HepG2 (cell line): ENCODE measurements at regions not wholly inside any gene's neighbourhood (a gene's known extent, or its start where the extent isn't known, plus 50 kb on each side); places are given as distances from the start of the nearest gene placed in this dataset.

Source experiments
- ATAC-seq: fragments of 200-7000 bp; cut with Tn5 transposase; 3 replicates; pipeline ENCODE4 v1.9.1; 2020; ENCODE audit warnings: mild to moderate bottlenecking, moderate library complexity
- BruUV-seq: library from RNA; stranded (reverse); fragments of 400-500 nt; replicated peaks from 2 replicates; lab custom pipeline; 2021; lab: Mats Ljungman, UMichigan
- CTCF ChIA-PET: fragments of 300-600 bp; formaldehyde crosslinking; extraction: SDS; loops from one replicate; lab custom pipeline; 2021; ENCODE audit warnings: low total read pairs, inconsistent platforms, low intra/inter-chr PET ratio; lab: Yijun Ruan, JAX
- POLR2A ChIA-PET: fragments of 350-600 bp; sonication (Branson Sonifier 250); formaldehyde crosslinking; loops from one replicate; lab custom pipeline; 2020; ENCODE audit warnings: antibody characterized with exemption, inconsistent platforms; lab: Yijun Ruan, JAX
- DNase-seq: peaks from one replicate; pipeline ENCODE4 v3.0.0-alpha.2; 2015; ENCODE audit warnings: low spot score
- FAIRE-seq: peaks from 3 replicates; lab custom pipeline; 2011; peaks lifted over from hg19 to GRCh38; lab: Jason Lieb, UNC
- H2AFZ ChIP-seq: one replicate; pipeline ENCODE4 v1.6.1; 2011; ENCODE audit warnings: low read length, inconsistent platforms
- H3K27ac ChIP-seq: fragments of 300-600 bp; 3 replicates; pipeline ENCODE4 v1.8.0; 2011; ENCODE audit warnings: mixed run types, mild to moderate bottlenecking, mixed read lengths, low read length, inconsistent platforms; ENCODE audit not compliant: insufficient read depth; ENCODE audit errors: extremely low read length
- H3K27me3 ChIP-seq, 2 experiments: fragments of 200-600 bp in 1 of 2; 2 replicates in 1 of 2; 3 replicates in 1 of 2; pipeline versions ENCODE4 v1.6.0 to v1.8.0; 2011; ENCODE audit warnings: low read length in 2 of 2, mild to moderate bottlenecking in 2 of 2, moderate library complexity in 2 of 2, inconsistent platforms in 1 of 2; ENCODE audit not compliant: insufficient read depth in 2 of 2, control insufficient read depth in 1 of 2
- H3K36me3 ChIP-seq, 2 experiments: fragments of 200-600 bp in 1 of 2; replicated peaks in 1 of 2; 2 replicates in 1 of 2; 3 replicates in 1 of 2; pipeline versions ENCODE4 v1.5.1 to v1.8.0; 2011; ENCODE audit warnings: low read length in 2 of 2, inconsistent platforms in 1 of 2; ENCODE audit not compliant: insufficient read depth in 2 of 2, control insufficient read depth in 1 of 2
- H3K4me1 ChIP-seq: 2 replicates; pipeline ENCODE4 v1.5.1; 2012; ENCODE audit warnings: low read length, inconsistent platforms; ENCODE audit not compliant: insufficient read depth
- H3K4me2 ChIP-seq: 2 replicates; pipeline ENCODE4 v1.6.0; 2011; ENCODE audit warnings: low read depth, low read length, inconsistent platforms
- H3K4me3 ChIP-seq, 3 experiments: fragments of 200-600 bp in 1 of 3; sonication (generic), shearing (Covaris generic) in 1 of 3; replicated peaks in 1 of 3; 2 replicates each; pipeline ENCODE4 v1.5.1; 2011 to 2016; ENCODE audit warnings: low read length in 3 of 3, inconsistent platforms in 2 of 3, low read depth in 2 of 3, mild to moderate bottlenecking in 2 of 3, control low read depth in 1 of 3, mixed read lengths in 1 of 3; ENCODE audit not compliant: insufficient read depth in 1 of 3
- H3K79me2 ChIP-seq: one replicate; pipeline ENCODE4 v1.6.1; 2011; ENCODE audit warnings: low read length, inconsistent platforms; ENCODE audit not compliant: insufficient read depth
- H3K9ac ChIP-seq: 2 replicates; pipeline ENCODE4 v1.6.0; 2011; ENCODE audit warnings: mild to moderate bottlenecking, low read depth, low read length, inconsistent platforms; ENCODE audit not compliant: insufficient read depth
- H3K9me3 ChIP-seq: 2 replicates; pipeline ENCODE4 v1.5.1; 2012; ENCODE audit warnings: mild to moderate bottlenecking, low read length
- H4K20me1 ChIP-seq: 2 replicates; pipeline ENCODE4 v1.6.0; 2011; ENCODE audit warnings: inconsistent platforms, mild to moderate bottlenecking, low read length, moderate library complexity; ENCODE audit not compliant: insufficient read depth
- GABPB1 ChIP-seq: IDR thresholded peaks from 2 replicates; pipeline ENCODE4 v1.6.1; 2016; ENCODE audit warnings: mild to moderate bottlenecking, missing genetic modification reagents, moderate library complexity, missing compliant biosample characterization
- KDM5A ChIP-seq: fragments of 200-600 bp; sonication (generic); IDR thresholded peaks from 2 replicates; pipeline ENCODE4 v1.7.0; 2018; ENCODE audit warnings: antibody characterized with exemption, mild to moderate bottlenecking, low read length, borderline replicate concordance
- MAFF ChIP-seq: IDR thresholded peaks from 2 replicates; pipeline ENCODE4 v1.6.1; 2011; ENCODE audit warnings: low read depth, low read length, improper control_type of control experiment
- MLXIP ChIP-seq: sonication (generic); formaldehyde crosslinking; IDR thresholded peaks from 2 replicates; pipeline ENCODE4 v1.9.0; 2021; ENCODE audit warnings: missing genetic modification reagents, borderline replicate concordance
- PPARG ChIP-seq: conservative IDR thresholded peaks from 2 replicates; pipeline ENCODE4 v1.6.1; 2016; ENCODE audit warnings: missing biosample characterization, missing genetic modification reagents
- THRA ChIP-seq: sonication (generic); formaldehyde crosslinking; IDR thresholded peaks from 2 replicates; pipeline ENCODE4 v1.4.0; 2020; ENCODE audit warnings: missing genetic modification reagents, borderline replicate concordance
- ZBTB39 ChIP-seq: sonication (generic); formaldehyde crosslinking; IDR thresholded peaks from 2 replicates; pipeline ENCODE4 v1.5.0; 2020; ENCODE audit warnings: missing genetic modification reagents
- ZNF609 ChIP-seq: sonication (generic); formaldehyde crosslinking; IDR thresholded peaks from 2 replicates; pipeline ENCODE4 v1.4.0; 2020; ENCODE audit warnings: mild to moderate bottlenecking, missing genetic modification reagents, borderline replicate concordance
- WGBS: methylation state at CpG from one replicate; pipeline ENCODE4 v1.1.6; 2017; ENCODE audit warnings: low lambda C conversion rate; 5-methylcytosine and 5-hydroxymethylcytosine counted together
- in situ Hi-C: cut with HindIII; loops from 2 replicates; pipeline ENCODE4 v1.10.0; 2017; ENCODE audit warnings: low pct_unique_long_range_greater_than_20kb; ENCODE audit not compliant: extremely low pct_ligation_motif_present
- intact Hi-C: fragments of 100-400 bp; cut with micrococcal nuclease; formaldehyde crosslinking; loops from one replicate; pipeline ENCODE4 v1.10.0; 2022; ENCODE audit not compliant: unreplicated experiment

- TF ChIP-seq ZBTB39 (CRISPR knock-in tag) (no peak), KDM5A (no peak), MAFF (no peak), MLXIP (CRISPR knock-in tag) (no peak), PPARG (no peak)
Observed at GRCh38 chr2:242059566-242059965, 190.0 kb downstream of the RTP5 start (continued).

GRCh38 chr2:242060212-242060835, 190.8 kb downstream of the RTP5 start:
- no TSS peak for BruUV-seq

More at GRCh38 chr2:242060212-242060835, 190.8 kb downstream of the RTP5 start:
- no peaks in the 10 kb centered on the region for H4K20me1 ChIP-seq
- no peak for DNase-seq
- no peak overlapping the region for H2AFZ ChIP-seq
- FAIRE-seq, result no peak
- H3K4me1 ChIP-seq, result peaks cover 20% of the 10 kb centered on the region
- no peak for TF ChIP-seq ZNF609 (CRISPR knock-in tag)
- no peak for TF ChIP-seq GABPB1 (CRISPR knock-in tag)
- no peak for TF ChIP-seq THRA (CRISPR knock-in tag)
- H3K27me3 ChIP-seq, result peaks cover 0 to 15% of the 10 kb centered on the region in 2 experiments; a peak in 3 of 5 replicates
- H3K27ac ChIP-seq, result no peak overlapping the region
- CTCF ChIA-PET, result no interaction called here
- 0 out of 3 replicates have a peak, but pooled peaks have one; percentile 20 for ATAC-seq
- no peak overlapping the region for H3K9ac ChIP-seq
- H3K9me3 ChIP-seq, result no peaks in the 10 kb centered on the region; the same call in 1 of the 2 replicates
- no peak overlapping the region for H3K4me2 ChIP-seq
- no peaks in the 10 kb centered on the region for H3K36me3 ChIP-seq
- in situ Hi-C loops, result no loop called here
- H3K4me3 ChIP-seq, result no peak overlapping the region
- intact Hi-C loops, result no loop called here
- POLR2A ChIA-PET, result no interaction called here
- WGBS, result 44% methylated on average over 4 of the region's 4 CpGs
- no peaks in the 10 kb centered on the region for H3K79me2 ChIP-seq
